SH-SY5Y (cell line): ENCODE measurements at regions not wholly inside any gene's neighbourhood (a gene's known extent, or its start where the extent isn't known, plus 50 kb on each side); places are given as distances from the start of the nearest gene placed in this dataset.

Source experiments
- GATA2 ChIP-seq: IDR thresholded peaks from 2 replicates; pipeline ENCODE4 v1.6.1; 2011; ENCODE audit warnings: mild to moderate bottlenecking, low read depth, low read length
- GATA3 ChIP-seq: IDR thresholded peaks from 2 replicates; pipeline ENCODE4 v1.6.1; 2011; ENCODE audit warnings: low read depth, mild to moderate bottlenecking, low read length, moderate library complexity

GRCh38 chr1:57963581-57963980, 539.7 kb upstream of the DAB1 start:
- TF ChIP-seq GATA3: no peak
- no peak for TF ChIP-seq GATA2
